HK-2 (cell line): ENCODE measurements at regions not wholly inside any gene's neighbourhood (a gene's known extent, or its start where the extent isn't known, plus 50 kb on each side); places are given as distances from the start of the nearest gene placed in this dataset.
"Not testable (repeated sequence)": the region's sequence is repeated elsewhere in the genome, so short reads cannot be mapped to it uniquely, and the experiment has no call there.

ENCODE experiments used
- DNase-seq: peaks from one replicate; pipeline ENCODE4 v3.0.0-alpha.2; 2018; ENCODE audit not compliant: unreplicated experiment

DNA sequence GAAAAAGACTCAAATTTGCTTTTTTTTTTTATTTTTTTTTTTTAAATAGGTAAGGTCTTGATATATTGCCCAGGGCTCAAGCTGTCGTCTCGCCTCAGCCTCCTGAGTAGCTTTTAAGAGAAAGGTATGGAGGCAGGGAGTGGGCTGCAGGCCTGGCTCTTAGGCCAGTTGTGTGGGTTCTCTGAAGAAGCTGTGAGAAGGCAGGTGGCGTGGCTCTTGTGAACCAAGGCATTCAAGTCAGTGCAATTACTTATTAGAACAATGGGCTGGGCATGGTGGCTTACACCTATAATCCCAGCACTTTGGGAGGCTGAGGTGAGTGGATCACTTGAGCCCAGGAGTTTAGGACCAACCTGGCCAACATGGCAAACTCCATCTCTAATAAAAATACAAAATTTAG is 244.0 kb upstream of the SFRP2 start:
- no peak for DNase-seq

DNA sequence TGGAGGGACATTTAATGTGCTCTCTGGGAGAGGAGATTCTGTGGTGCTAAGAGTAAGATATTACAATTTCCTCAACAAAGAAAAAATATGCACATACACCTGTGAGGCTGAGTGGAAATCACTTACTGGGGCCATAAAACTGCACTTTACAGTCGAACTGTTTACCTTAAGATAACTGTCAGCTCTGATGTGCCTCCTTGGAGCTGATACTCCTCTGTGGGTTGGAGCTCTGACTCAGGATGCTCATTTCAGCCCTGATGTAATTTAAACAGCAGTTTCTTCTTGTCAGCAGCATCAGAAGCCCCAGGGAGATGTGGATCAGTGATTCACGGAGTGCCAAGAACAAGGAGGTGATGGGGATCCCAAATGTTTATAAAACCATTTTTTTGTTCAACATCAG is 241.9 kb upstream of the SFRP2 start:
- no peak for DNase-seq

GRCh38 chr4:154030152-154030551 is 241.3 kb upstream of the SFRP2 start:
- no peak for DNase-seq

DNA sequence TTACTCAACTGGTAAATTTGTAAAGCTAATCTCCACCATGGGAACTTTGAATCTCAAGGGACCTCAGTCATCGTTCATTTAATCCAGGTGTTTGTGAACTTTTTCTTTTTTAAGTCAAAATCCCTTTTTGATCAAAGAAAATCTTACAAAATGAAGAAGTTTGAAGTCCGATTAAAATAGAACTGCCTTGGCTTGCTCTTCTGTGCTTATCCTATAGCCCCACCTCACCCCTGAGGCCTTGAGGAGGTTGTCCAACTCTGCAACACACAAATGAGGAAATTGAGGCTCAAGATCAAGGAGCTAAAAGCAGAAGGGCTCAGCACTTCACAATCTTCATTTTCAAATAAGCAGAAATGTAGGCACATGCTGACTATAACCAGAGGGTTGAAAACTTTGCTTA is 240.3 kb upstream of the SFRP2 start:
- DNase-seq, result no peak

DNA sequence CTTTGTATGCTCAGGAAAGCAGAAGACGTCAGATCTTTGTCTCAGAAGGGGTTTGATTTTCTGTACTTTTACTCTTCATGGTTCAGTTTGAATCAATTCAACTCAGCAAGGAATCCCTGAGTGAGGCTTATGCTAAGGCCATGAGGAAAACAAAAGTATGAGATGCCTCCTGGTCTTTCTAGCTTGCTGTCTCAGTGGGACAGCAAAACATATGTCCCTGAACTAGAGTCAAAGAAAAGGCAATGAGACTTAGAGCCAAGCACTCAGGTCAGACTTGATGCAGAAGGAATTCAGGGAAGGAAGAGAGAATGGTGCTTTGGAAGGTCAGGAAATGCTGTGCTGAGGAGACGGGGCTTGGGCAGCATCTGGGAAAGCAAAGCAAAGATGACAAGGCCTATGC is 236.2 kb upstream of the SFRP2 start:
- no peak for DNase-seq

- no peak for DNase-seq
Measured at GRCh38 chr4:154024097-154024694, 235.3 kb upstream of the SFRP2 start.

- DNase-seq, result not testable (repeated sequence)
Measured at GRCh38 chr4:154023671-154024070, 234.8 kb upstream of the SFRP2 start.

GRCh38 chr4:154019811-154020210 is 230.9 kb upstream of the SFRP2 start:
- DNase-seq, result no peak

DNA sequence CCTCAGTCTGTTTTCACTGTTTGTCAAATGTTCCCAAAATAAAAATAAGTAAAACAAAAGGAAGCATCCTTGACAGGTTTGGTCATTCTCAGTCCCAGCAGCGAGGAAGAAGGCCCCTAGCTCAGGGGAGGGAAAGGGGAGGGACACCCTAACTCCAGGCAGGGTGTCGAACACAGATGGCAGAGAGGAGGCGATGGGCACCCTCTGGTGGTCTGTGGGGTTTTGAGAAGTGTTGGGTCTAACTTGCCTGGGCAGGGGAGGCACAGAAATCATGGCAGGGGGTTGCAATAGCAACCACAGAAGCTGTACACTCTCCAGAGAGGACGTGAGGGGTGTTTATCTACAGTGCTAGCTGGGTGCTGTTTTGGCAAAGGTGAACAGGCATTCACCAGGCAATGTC is 229.8 kb upstream of the SFRP2 start:
- no peak for DNase-seq

DNA sequence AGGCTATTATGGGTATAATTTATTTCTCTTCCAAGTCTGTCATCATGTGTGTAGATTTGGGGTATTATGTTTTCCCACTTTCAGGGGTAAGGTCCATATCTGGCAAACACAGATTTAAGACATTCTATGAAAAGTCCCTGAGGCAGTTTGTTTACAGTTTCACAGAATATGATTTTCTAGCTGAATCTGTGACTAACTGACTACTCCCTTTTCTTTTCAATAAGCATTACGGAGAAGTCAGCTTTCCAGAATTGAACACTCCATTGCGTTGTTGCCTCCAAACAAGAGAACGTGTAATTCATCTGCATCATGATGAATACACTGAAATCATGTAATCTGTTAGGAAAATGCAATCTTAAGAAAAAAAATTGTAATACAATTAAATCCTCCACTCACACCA is 226.7 kb upstream of the SFRP2 start:
- no peak for DNase-seq

GRCh38 chr4:154014407-154015321 is 225.8 kb upstream of the SFRP2 start:
- no peak for DNase-seq

DNA sequence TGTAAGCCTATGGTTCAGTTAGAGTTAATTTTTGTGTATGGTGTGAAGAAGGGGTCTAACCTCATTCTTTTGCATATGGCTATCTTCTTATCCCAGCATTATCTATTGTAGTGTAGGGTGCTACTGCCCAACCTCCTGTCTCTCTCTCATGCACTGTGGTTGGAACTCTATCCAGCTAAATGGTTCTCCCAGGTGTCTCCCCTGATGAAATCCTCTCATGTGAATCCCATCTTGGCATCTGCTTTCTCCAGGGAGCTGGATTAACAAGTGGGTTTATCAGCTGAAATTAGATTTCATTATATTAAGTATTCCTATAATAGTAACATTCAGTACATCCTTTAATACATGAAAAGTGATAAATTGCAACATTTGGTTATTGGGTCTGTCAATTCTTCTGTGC is 224.7 kb upstream of the SFRP2 start:
- no peak for DNase-seq

DNA sequence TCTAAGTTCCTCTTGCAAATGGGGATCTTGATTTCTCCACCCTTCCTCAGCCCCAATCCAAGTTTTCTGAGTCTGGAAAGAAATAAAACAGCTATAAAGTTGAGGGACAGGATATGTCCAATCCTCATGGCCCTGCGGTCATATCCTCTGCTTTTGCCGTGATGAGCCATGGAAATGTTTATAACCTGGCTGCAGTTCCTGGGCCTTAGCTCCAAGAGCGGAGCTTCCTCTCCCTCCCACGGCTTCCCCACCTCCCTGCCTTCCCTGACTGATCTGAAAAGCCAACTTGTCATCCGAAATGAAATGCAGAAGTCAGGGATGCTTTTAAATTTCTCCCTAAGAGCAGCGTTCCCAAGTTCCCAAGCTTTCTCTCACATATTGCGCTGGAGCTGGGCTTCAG is 221.5 kb upstream of the SFRP2 start:
- no peak for DNase-seq

- no peak for DNase-seq
Measured at GRCh38 chr4:154009788-154010187, 220.9 kb upstream of the SFRP2 start.

GRCh38 chr4:154009191-154009590 is 220.3 kb upstream of the SFRP2 start:
- DNase-seq, result no peak

GRCh38 chr4:154005171-154005520 is 216.3 kb upstream of the SFRP2 start:
- DNase-seq, result no peak

- DNase-seq, result no peak
Measured at GRCh38 chr4:154004507-154005170, 215.8 kb upstream of the SFRP2 start.

DNA sequence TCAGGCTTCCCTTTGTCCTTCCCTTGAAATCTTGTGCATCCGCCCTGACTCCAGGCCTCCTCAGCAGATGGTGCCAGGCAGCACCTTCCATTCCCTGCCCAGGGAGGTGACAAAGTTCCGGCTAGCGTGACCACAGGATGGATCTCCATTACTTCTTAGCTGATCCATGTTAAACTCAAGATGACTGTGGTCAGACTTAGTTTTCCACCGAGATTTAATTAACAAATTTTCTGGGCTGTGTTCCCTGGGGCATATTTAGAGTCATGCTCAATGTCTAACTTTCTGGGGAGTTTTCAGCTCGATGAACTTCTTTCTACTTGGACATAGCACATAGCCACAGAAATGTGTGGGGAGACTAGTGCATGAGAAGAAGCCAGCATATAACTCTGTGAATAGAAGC is 215.1 kb upstream of the SFRP2 start:
- no peak for DNase-seq

DNA sequence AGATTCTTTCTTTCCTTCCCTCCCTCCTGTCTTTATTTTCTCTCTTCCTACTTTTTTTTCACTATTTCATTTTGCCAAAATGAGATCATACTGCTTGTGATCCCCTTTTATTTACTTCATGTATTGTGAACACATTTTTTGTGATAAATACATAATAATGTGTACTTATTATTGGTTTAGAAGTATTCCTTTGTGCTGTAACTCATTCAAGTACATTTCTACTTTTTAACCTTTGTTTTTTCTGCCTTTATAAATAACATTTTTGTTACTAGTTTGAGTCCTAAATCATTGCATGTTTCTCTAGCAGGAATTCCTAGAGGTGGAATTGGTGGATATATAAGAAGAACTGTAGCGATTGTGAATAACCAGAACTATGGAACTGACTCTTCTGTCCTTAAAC is 214.5 kb upstream of the SFRP2 start:
- DNase-seq, result no peak

- no peak for DNase-seq
Measured at GRCh38 chr4:154001193-154001592, 212.3 kb upstream of the SFRP2 start.

DNA sequence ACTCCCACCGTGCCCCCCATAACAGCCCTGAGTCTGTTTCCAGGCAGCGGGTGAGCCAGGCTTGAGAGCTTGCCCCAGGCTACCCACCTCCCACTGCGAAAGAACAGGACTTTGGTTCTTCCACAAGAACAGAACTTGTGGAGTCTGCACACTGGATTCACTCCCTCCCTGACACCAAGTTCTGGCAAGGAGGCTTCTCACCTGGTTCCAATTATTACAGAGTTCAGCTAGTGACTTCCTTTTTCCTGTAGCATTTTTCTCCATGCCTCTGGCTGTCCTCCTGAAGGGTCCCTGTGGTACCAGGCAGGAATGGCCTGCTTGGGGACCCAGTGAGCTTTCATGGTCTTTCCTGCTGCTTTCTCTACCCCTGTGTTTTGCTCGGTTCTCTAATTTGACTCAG is 208.6 kb upstream of the SFRP2 start:
- no peak for DNase-seq

DNA sequence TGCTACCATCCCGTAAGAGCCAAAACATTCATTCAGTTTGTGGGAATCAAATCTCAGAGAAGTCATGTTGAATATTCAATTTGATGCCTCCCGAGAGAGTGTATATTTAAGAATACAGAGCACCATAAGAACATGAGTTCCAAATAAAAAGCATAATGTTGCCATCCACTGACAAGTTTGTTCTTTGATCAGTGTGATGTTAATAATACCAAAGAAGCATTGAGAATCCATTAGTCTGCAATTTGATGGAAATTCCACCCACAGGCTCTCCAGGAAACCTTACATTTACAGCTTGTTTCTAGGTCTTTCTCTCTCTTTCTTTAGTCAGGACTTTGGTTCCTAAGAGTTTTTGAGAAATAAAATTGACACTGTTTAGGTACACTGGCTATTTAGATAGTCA is 200.6 kb upstream of the SFRP2 start:
- no peak for DNase-seq
